Fibroblast of lung (primary cell): ENCODE measurements at regions not wholly inside any gene's neighbourhood (a gene's known extent, or its start where the extent isn't known, plus 50 kb on each side); places are given as distances from the start of the nearest gene placed in this dataset.

Experiments
- EZH2 ChIP-seq: IDR thresholded peaks from 2 replicates; pipeline ENCODE4 v1.5.1; 2012; ENCODE audit warnings: low read length, control low read depth, mild to moderate bottlenecking; ENCODE audit errors: missing control alignments
- TF ChIP-seq, protein P1 (sequence below), 2 donors: IDR thresholded peaks in 1 of 2; conservative IDR thresholded peaks in 1 of 2; 1 replicate in 1 of 2; 2 replicates in 1 of 2; pipeline ENCODE4 v1.5.1; 2011 to 2012; ENCODE audit warnings: low read length in 2 of 2, control low read depth in 1 of 2, inconsistent platforms in 1 of 2, low read depth in 1 of 2, mild to moderate bottlenecking in 1 of 2

DNA sequence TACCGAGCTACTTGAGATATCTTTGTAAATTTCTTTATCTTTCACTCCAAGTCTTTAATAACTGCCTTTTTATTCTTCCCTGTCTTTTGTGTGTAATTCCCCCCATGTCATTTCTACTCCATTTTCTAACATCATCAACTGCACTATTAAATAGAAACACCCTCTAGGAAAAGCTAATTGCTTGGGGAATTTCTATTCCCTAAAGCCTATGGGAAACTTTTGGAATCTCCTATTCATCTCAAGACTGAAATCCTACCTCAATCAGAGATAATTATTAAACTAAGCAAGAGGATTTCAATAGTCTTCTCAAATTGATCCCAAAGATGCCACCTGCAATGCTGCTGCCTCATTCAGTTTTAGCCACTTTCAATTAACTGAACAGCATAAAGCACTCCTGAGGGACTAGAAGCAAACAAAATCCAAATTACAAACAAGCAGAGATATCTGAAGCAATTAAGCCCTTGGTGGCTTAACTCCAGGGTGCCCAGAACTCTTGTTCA lies 598.7 kb downstream of the IGSF11 start:
- TF ChIP-seq, protein P1, sequence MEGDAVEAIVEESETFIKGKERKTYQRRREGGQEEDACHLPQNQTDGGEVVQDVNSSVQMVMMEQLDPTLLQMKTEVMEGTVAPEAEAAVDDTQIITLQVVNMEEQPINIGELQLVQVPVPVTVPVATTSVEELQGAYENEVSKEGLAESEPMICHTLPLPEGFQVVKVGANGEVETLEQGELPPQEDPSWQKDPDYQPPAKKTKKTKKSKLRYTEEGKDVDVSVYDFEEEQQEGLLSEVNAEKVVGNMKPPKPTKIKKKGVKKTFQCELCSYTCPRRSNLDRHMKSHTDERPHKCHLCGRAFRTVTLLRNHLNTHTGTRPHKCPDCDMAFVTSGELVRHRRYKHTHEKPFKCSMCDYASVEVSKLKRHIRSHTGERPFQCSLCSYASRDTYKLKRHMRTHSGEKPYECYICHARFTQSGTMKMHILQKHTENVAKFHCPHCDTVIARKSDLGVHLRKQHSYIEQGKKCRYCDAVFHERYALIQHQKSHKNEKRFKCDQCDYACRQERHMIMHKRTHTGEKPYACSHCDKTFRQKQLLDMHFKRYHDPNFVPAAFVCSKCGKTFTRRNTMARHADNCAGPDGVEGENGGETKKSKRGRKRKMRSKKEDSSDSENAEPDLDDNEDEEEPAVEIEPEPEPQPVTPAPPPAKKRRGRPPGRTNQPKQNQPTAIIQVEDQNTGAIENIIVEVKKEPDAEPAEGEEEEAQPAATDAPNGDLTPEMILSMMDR (conservative IDR thresholded peaks at IDR 0.05 in 1 of 2, IDR thresholded peaks at IDR 0.05 in 1 of 2; ENCODE audit: low read depth in 1 of 2, low read length in 2 of 2) = no peak
- no peak for TF ChIP-seq EZH2
